ENCODE measurements at regions not wholly inside any gene's neighbourhood (a gene's known extent, or its start where the extent isn't known, plus 50 kb on each side); places are given as distances from the start of the nearest gene placed in this dataset.
A peak's percentile ranks its signal among the peaks of the same experiment; 100 is the strongest.
"Not testable (repeated sequence)": the region's sequence is repeated elsewhere in the genome, so short reads cannot be mapped to it uniquely, and the experiment has no call there.

- Mint-ChIP-seq H3K4me3 (no peak overlapping the region), H3K27ac (no peak overlapping the region), H3K27me3 (peaks cover 9% of the 10 kb centered on the region), H3K9me3 (no peaks in the 10 kb centered on the region), H3K4me1 (no peaks in the 10 kb centered on the region)
- peak; percentile 46 for ATAC-seq
- no peak for DNase-seq
Measured at GRCh38 chr1:60874718-60875117, 207.6 kb upstream of the NFIA start.

GRCh38 chr1:60873396-60873795 is 209.0 kb upstream of the NFIA start:
- not testable (repeated sequence) for H3K27ac Mint-ChIP-seq, DNase-seq, H3K27me3 Mint-ChIP-seq, H3K4me3 Mint-ChIP-seq, H3K9me3 Mint-ChIP-seq, H3K4me1 Mint-ChIP-seq, ATAC-seq

- Mint-ChIP-seq H3K9me3 (no peaks in the 10 kb centered on the region), H3K4me1 (no peaks in the 10 kb centered on the region), H3K27me3 (peaks cover 9% of the 10 kb centered on the region), H3K27ac (no peak overlapping the region), H3K4me3 (no peak overlapping the region)
- no peak for DNase-seq
- no peak for ATAC-seq
Measured at GRCh38 chr1:60872426-60873054, 209.8 kb upstream of the NFIA start.

- Mint-ChIP-seq H3K27ac (no peak overlapping the region), H3K4me1 (no peaks in the 10 kb centered on the region)
Measured at GRCh38 chr1:60870269-60870865, 212.0 kb upstream of the NFIA start.

GRCh38 chr1:60868901-60869663 is 213.3 kb upstream of the NFIA start:
- H3K27me3 Mint-ChIP-seq: peaks cover 9% of the 10 kb centered on the region
- H3K9me3 Mint-ChIP-seq: no peaks in the 10 kb centered on the region
- H3K4me1 Mint-ChIP-seq: no peaks in the 10 kb centered on the region
- no peak overlapping the region for H3K4me3 Mint-ChIP-seq
- DNase-seq: no peak
- no peak for ATAC-seq
- no peak overlapping the region for H3K27ac Mint-ChIP-seq

More at GRCh38 chr1:60870269-60870865, 212.0 kb upstream of the NFIA start:
- Mint-ChIP-seq H3K27me3 (peaks cover 9% of the 10 kb centered on the region), H3K9me3 (no peaks in the 10 kb centered on the region), H3K4me3 (no peak overlapping the region)
- DNase-seq (no peak), ATAC-seq (no peak)

GRCh38 chr1:60867782-60868181 is 214.6 kb upstream of the NFIA start:
- no peak for ATAC-seq
- no peak overlapping the region for H3K27ac Mint-ChIP-seq
- H3K4me3 Mint-ChIP-seq: no peak overlapping the region
- H3K9me3 Mint-ChIP-seq: no peaks in the 10 kb centered on the region
- H3K4me1 Mint-ChIP-seq: no peaks in the 10 kb centered on the region
- no peak for DNase-seq
- H3K27me3 Mint-ChIP-seq: peaks cover 17% of the 10 kb centered on the region

- H3K4me3 Mint-ChIP-seq: no peak overlapping the region
- no peak for ATAC-seq
- DNase-seq: no peak
- no peak overlapping the region for H3K27ac Mint-ChIP-seq
- peaks cover 17% of the 10 kb centered on the region for H3K27me3 Mint-ChIP-seq
- no peaks in the 10 kb centered on the region for H3K9me3 Mint-ChIP-seq
- H3K4me1 Mint-ChIP-seq: no peaks in the 10 kb centered on the region
Measured at GRCh38 chr1:60866917-60867531, 215.3 kb upstream of the NFIA start.

- Mint-ChIP-seq H3K4me3 (no peak overlapping the region), H3K9me3 (no peaks in the 10 kb centered on the region), H3K27ac (no peak overlapping the region), H3K4me1 (no peaks in the 10 kb centered on the region), H3K27me3 (peaks cover 19% of the 10 kb centered on the region)
- DNase-seq (no peak), ATAC-seq (no peak)
Measured at GRCh38 chr1:60866226-60866900, 216.0 kb upstream of the NFIA start.

- Mint-ChIP-seq H3K27ac (no peak overlapping the region), H3K4me1 (no peaks in the 10 kb centered on the region), H3K4me3 (no peak overlapping the region), H3K27me3 (peaks cover 24% of the 10 kb centered on the region), H3K9me3 (no peaks in the 10 kb centered on the region)
- DNase-seq (no peak), ATAC-seq (no peak)
Measured at GRCh38 chr1:60865166-60865565, 217.2 kb upstream of the NFIA start.

- Mint-ChIP-seq H3K4me3 (no peak overlapping the region), H3K4me1 (no peaks in the 10 kb centered on the region), H3K27me3 (peaks cover 23% of the 10 kb centered on the region), H3K9me3 (no peaks in the 10 kb centered on the region), H3K27ac (no peak overlapping the region)
- DNase-seq (no peak), ATAC-seq (no peak)
Measured at GRCh38 chr1:60864722-60865121, 217.6 kb upstream of the NFIA start.

- no peaks in the 10 kb centered on the region for H3K4me1 Mint-ChIP-seq
- H3K27me3 Mint-ChIP-seq: peaks cover 23% of the 10 kb centered on the region
- DNase-seq (no peak), ATAC-seq (no peak)
- H3K27ac Mint-ChIP-seq: peak overlapping the region in 1 of 2 donors; percentile 34
- H3K9me3 Mint-ChIP-seq: no peaks in the 10 kb centered on the region
- no peak overlapping the region for H3K4me3 Mint-ChIP-seq
Measured at GRCh38 chr1:60863131-60863530, 219.2 kb upstream of the NFIA start.

- Mint-ChIP-seq H3K4me3 (no peak overlapping the region), H3K4me1 (no peaks in the 10 kb centered on the region), H3K27ac (no peak overlapping the region), H3K9me3 (no peaks in the 10 kb centered on the region), H3K27me3 (peaks cover 23% of the 10 kb centered on the region)
- ATAC-seq: no peak
- no peak for DNase-seq
Measured at GRCh38 chr1:60861961-60862567, 220.3 kb upstream of the NFIA start.

- Mint-ChIP-seq H3K27me3 (peaks cover 41% of the 10 kb centered on the region), H3K4me1 (no peaks in the 10 kb centered on the region), H3K9me3 (no peaks in the 10 kb centered on the region), H3K4me3 (no peak overlapping the region), H3K27ac (no peak overlapping the region)
- DNase-seq (no peak), ATAC-seq (no peak)
Measured at GRCh38 chr1:60859111-60859510, 223.2 kb upstream of the NFIA start.

GRCh38 chr1:60857851-60858250 is 224.5 kb upstream of the NFIA start:
- peaks cover 33% of the 10 kb centered on the region for H3K27me3 Mint-ChIP-seq
- no peaks in the 10 kb centered on the region for H3K4me1 Mint-ChIP-seq
- DNase-seq (no peak), ATAC-seq (no peak)
- no peak overlapping the region for H3K4me3 Mint-ChIP-seq
- H3K27ac Mint-ChIP-seq: no peak overlapping the region
- H3K9me3 Mint-ChIP-seq: no peaks in the 10 kb centered on the region

- H3K27ac Mint-ChIP-seq: peak overlapping the region in 1 of 2 donors; percentile 3
- H3K4me3 Mint-ChIP-seq: no peak overlapping the region
- no peaks in the 10 kb centered on the region for H3K4me1 Mint-ChIP-seq
- H3K27me3 Mint-ChIP-seq: peaks cover 34% of the 10 kb centered on the region
- no peaks in the 10 kb centered on the region for H3K9me3 Mint-ChIP-seq
- no peak for DNase-seq
- no peak for ATAC-seq
Measured at GRCh38 chr1:60850084-60850483, 232.3 kb upstream of the NFIA start.

Measured in stimulated activated naive CD8-positive, alpha-beta T cell treated with anti-CD3 and anti-CD28 coated beads, Interleukin-15, amount 100 ng/mL, for 72 hours (primary cell).